HG02759 (cell line): ENCODE measurements at regions not wholly inside any gene's neighbourhood (a gene's known extent, or its start where the extent isn't known, plus 50 kb on each side); places are given as distances from the start of the nearest gene placed in this dataset.

Experiments
- ATAC-seq: cut with Tn5 transposase; IDR thresholded peaks from one replicate; pipeline ENCODE4 v1.9.1; 2021; ENCODE audit warnings: mild to moderate bottlenecking, moderate library complexity; ENCODE audit not compliant: unreplicated experiment

DNA sequence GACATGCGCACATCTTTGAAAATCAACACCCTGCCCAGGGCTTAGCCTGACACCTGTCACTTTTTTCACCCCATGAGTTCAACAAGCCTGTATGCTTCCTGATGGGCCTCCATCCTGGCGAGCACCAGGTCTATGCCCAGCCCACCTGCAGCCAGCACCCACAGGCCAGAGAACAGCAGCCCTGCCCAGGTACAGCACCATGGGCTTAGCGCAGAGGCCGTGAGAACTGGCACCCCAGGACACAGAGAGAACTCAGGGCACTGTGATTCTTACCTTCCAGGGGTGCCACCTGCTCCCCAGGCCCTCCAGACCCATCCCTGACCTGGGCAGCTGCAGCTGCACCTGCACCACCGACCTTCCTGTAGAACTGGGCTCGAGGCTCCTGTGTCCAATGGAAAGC is 536.6 kb downstream of the TCERG1L start:
- no peak for ATAC-seq

DNA sequence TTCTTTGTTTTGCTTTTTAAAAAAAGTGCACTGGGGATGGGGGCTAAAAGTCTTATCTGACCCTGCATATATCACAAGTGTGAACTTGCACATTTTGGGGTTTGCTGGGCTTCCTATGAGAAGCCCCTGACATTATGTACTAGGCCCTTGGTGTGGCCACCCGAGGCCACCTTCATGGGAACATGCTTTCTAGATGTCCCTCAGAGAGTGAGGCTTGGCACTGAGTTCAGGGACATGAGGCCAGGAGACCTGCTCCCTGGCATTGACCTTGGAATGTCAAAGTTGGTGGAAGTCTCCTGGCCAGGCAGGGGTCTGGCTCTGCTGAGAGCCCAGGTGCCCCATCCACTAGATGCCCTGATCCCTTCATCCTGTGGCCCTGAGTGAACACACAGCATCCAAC is 536.2 kb downstream of the TCERG1L start:
- ATAC-seq = no peak

DNA sequence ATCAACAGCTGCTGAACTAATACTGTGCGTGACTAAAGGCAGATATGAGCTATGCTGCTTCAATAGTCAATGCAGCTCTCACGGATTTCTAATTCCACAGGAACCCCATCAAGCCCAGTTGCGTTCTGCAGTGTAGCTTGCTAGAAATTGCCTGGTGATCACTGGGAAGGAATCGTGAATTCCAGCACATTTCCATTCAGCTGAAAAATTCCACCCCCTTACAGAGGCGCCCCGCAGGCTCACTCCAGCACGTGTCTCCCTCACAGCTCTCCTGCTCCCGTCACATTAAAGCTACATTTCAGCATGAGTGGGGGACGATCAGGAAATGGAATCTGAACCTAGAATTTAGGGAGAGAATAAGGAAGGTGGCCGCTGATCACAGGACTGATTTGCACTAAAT is 534.8 kb downstream of the TCERG1L start:
- no peak for ATAC-seq

DNA sequence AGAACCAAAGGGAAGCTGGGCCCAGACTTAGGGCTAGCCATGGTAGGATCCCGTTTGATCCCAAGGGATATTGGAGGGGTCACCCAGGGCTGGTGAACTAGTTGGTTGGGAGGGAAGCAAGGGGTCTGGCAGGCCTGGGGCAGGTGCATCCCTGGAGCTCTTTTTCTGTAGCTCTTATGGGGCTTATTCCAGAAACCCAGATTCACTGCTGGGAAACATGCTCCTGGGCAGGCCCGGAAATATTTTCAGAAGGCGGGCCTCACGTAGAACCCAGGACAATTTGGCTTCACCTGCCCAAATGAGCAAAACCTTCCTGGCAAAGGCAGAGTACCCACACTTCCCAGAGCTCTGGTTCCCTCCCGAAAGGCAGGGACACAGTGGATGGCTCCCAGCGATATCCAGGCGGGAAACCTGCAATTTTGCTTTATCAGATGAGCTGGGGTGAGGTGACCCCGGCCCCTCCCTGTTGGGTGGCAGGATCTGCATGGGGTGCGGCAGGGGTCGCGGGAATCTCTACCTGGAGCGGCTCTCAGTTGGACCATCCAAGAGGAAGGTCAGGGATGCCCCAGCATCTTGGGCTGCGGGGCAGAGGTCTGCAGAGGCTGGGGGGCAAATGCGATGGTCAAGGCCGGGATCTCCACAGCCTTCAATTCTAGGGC is 533.9 kb downstream of the TCERG1L start:
- no peak for ATAC-seq

DNA sequence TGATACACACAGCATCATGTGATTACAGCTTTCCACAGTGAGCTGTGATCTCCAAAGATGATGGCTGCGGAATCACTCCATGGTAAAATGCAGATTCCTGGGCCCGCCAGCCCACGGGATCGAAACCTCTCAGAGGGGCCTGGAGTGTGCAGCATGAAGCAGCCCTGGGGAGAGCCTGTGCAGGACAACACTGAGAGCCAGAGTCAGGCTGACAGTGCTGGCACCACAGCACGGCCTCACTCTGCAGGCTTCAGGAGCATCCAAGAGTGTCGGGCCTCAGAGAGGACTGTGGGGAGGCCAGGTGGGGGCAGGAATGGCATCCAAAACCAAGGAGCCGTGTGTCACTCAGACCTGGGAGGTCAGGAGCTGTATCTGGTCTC is 533.4 kb downstream of the TCERG1L start:
- no peak for ATAC-seq

DNA sequence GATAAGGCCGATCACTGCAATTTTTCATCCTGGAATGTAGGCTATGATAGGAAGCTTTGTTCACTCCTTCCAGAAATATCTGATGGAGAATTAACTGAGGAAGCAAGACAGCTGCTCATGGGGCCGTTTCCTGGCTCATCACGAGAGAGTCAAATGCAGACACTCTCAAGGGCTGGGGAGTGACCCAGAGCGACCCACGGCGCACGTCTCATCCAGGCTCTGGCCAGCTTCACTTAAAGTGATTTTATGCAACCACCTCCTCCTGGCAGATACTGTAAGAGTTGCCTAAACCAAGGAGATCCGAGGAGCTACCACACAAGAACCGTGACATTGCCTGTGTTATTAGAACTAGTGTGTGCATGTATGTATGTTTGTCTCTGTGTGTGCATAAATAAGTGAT is 530.8 kb downstream of the TCERG1L start:
- ATAC-seq = no peak

DNA sequence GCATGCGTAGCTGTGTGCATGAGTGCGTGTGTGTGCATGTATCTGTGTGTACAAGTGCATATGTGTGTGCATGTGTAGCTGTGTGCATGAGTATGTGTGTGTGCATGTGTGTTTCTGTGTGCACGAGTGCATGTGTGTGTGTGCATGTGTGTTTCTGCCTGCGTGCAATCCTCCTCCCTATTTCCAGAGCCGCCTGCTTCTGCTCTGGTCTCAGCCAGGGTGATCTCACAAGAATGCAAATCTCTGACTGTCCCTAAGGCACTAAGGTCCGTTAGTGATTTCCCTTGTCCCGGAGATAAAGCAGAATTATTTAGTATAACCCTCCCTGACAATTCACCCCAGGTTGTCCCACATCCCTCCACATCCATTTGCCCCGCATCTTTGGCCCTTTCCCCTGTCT is 530.3 kb downstream of the TCERG1L start:
- ATAC-seq = no peak

DNA sequence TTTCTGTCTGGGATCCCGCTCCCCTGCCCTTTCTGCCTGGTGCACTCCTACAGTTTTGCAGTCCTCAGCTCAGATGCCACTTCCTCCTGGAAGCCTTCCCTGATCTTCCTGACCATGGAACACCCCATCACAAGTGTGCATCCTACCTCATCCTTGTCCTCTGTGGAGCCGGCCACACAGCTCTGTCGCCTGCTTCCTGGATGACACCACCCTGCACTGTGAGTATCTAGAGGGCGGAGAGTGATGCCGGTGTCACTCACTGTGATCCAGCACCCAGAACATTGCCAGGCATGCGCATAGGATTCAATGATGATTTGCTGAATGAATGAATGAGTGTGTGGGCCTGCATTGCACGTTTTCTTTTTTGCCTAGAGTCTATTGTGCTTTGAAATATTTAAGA is 529.9 kb downstream of the TCERG1L start:
- no peak for ATAC-seq

DNA sequence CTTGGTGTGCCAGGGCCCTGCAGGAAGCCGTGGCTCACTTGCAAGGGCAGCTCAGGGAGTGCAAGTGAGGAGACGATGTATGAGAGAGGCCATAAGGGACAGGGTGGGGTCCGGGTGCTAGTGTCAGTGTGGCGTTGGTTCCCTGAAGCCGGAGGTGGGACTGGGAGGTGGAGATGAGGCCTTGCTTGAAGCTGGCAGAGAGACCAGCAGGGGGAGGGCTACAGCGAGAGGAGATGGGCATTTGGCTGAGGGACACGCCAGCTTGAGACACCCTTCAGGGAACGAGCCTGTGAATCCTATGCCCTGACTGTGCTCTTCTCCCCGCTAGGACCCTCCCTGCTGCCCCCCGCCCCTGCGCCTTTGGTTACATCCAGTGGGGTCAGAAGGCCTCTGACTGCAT is 529.1 kb downstream of the TCERG1L start:
- no peak for ATAC-seq

DNA sequence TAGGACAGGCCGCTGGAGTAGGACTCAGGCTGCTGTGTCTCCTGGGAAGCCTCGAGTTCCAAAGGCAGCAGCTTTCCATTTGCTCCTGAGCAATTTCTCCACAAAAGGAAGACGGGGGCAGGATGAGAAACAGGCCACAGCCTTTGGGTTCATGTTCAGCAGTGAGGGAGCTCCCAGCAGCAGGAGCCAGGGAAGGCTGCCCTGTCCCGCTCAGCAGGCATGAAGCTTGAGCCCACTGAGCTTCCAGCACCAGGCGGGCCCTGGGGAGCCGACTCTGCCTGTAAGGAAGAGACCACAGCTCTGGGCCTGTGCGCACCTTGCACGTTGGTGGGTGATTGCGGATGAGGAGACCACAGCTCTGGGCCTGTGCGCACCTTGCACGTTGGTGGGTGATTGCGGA is 527.2 kb downstream of the TCERG1L start:
- no peak for ATAC-seq

DNA sequence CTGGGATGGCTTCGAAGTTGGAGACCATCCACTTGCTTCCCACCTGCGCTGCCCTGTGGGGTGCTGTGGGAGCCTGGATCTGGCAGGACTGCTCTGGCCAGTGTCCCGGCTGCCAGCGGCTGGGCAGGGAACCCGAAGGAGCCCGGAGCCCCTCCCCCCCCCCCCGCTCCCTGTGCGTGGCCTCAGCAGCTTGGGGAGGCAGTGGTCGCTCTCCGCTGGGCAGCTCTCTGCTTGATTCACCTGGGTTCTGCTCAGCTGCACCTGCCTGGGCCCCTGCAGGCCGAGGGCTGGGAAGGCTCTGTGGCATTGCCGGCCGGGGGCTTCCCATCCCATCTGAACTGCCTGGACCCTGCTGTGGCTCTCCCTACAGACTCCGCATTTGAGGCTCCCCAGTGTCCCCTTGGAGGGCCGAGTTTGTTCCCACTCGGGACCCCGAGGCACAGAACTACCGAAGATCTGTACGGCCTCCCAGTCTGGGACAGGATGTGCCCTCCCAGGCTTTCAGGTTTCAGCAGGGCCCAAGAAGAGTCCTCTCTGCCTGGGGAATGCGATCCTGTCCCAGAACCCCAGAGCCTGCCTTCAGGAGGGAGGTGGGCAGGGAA is 525.1 kb downstream of the TCERG1L start:
- ATAC-seq = no peak

DNA sequence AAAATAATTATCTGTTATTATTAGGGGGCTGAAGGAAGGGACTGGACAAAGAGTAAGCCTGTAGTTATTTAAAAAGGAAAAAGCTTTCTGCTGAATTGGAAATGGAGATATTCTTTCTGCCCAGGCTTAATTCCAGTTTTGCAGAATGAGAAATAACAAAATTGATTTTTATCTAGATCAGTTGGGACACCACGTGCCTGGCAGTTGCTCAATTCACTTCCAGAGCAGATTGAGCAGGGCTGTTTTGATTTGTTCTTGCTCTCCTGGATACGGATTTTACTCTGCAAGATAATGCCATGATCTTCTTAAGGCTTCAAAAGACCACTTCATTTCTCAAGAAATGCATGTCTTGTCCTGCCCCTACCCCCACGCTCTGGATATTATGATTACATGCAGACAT is 524.3 kb downstream of the TCERG1L start:
- no peak for ATAC-seq

DNA sequence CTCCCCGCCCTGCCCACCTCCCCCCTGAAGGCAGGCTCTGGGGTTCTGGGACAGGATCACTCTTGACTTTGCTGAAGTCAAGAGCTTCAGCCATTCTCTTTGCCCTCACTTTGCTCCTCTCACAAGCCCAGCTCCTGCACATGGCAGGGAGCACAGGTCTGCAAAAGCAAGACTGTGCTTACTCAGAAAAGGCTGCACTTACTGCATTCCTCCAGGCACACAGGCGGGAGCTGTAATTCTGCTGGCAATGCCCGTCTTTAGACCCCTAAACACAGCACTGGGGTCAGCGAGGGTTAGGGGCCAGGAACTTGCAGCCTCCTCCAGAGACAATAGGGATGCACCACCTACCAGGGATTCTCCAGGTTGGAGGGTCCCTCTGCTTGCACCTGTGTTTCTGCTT is 523.7 kb downstream of the TCERG1L start:
- ATAC-seq = no peak

DNA sequence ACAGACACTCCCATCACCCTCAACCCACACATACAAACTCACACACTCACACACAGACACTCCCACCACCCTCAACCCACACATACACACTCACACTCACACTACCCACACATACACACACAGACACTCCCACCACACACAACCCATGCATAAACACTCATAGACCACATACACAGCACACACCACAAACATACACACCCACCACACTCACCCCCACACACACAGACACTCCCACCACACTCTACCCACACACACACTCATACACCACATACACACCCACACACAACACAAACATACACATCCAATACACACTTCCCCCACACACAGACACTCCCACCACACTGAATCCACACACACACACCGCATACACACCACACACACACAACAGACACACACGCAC is 521.2 kb downstream of the TCERG1L start:
- no peak for ATAC-seq

DNA sequence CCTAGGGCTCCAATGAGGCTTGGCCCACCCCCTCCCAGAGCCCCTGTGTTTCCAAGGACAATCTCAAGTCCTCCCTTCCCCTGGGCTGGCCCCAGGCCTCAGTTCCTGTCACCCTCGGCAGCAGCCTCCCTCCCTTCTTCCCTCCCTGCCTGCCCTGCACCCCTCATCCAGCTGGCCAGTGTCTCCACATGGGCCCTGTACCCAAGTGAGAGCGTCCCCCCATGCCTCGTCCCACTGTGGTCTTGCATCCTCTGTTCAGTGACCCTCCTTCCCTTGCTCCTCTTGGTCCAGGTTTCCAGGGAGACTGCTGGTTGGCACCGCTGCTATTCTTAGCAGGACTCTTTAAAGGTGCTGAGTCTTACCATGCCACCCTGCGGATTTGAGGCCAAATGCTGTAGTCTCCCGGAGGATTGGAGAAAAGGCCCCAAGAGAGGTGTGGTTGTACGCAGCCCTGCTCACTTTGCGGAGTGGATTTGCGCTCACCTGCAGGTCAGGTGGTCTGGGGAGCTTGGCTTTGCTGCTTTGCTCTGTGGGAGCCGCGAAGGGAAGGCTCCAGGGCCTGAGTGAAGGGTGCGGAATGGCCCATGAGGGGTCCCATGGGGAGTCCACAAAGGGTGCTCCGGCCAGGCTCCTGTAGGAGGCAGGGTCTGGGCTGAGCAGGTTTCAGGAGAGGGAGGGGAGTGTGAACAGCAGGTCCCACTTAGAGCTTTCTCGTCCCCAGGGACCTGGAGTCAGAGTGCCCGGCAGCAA is 519.2 kb downstream of the TCERG1L start:
- no peak for ATAC-seq

DNA sequence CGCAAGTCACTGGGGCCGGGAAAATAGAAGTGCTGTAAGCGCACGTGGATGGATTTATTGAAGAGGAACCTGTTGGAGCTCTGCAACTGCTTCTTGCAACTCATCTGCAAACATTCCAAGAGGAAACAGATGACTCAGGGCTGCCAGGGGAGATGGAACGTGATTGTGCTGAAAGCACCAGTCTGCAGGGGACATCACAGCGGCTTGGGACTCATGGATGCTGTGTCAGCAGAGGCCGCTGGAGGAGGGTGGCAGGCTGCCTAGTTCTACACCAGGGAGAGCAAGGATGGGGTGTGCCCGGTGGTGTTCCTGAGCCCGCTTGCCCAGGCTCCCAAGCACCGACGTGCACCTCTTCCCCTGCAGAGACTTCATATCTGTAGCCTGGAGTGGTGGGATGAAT is 515.7 kb downstream of the TCERG1L start:
- no peak for ATAC-seq

DNA sequence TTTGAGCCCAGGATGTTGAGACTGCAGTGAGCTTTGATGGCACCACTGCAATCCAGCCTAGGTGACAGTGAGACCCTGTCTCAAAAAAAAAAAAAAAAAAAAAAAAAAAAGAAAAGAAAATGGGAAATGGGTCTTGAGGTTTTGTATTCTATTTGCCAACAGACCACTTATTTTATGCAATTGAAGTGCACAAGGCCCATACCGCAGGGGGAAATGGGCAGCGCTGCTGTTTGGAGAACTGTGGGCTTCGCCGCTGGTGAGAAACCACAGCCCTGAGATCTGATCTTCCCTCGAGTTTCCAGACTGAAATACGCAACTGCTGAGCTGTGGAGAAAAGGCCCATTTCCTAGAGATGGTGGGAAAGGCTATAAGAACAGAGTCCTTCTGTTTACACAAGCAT is 512.0 kb downstream of the TCERG1L start:
- ATAC-seq = no peak

DNA sequence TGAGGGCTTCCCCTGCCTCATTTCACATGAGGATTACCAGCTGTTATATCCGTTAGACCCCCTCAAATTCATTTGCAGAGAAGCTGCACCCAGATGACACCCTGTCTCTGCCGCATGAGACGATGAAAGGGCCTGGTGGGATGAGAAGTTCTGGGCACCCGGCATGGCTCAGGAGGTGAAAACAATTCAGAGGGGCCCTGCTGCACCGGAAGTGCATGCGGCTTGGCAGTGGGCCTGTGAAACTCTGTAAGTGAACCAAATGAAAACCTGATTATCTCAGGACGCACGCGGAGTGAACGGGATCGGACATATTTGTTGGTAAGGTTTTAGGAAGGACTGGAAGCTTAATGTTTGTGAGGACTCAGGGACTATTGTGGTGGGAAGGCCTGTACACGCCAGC is 511.2 kb downstream of the TCERG1L start:
- ATAC-seq = no peak

DNA sequence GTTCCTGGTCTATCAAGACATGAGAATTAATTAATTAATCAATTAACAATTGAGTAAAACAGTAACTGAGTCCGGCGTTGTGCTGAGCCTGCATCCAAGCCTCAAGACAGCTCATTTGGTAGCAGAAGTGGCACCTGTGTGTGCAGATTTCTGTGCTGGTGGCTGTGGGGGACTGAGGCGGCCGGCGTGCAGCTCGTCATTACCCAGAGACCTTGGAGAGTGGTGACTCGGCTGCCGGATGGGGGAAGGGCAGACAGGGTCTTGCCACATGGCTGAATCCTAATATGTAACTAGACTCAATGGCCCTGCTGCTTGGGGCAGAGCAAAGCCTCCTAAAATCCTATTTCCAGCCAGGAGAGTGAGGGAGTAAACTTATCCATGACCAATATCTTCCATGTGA is 510.2 kb downstream of the TCERG1L start:
- no peak for ATAC-seq

DNA sequence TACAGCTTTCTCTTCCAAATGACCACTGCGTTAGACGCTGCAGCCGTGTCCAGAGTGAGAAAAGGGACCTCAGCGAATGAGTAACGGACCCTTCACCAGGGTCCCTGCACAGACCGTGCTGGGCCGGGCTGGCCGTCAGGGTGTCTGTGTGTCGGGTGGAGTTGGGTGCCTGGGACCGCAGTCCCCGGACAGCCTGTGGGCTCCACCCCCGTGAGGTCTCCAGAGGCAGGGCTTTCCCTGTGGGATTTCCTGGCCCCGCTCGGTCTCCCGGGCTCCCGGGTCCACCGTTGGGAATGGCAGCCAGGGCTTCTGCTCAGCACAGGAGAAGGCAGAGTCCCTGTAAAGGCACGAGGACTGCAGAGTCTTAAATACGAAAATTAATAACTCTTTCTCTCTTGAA is 509.7 kb downstream of the TCERG1L start:
- ATAC-seq = no peak

DNA sequence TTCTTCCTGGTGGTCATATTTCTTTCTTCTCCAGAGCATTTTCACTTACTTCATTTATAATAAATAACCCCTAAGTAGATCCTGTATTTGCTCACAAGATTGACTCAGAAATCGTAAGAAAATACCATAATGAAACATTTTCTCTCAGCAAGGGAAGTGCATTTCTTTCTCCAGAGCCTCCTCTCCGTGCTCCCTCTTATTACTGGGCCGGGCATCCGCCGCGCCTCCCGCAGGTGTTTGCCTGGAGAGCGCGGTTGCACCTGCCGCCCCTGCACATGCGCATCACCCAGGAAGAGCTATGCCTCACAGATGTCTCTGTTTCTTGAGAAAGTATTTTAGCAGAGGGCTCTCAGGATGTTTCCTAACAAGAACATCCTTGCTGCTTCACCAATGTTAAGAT is 509.2 kb downstream of the TCERG1L start:
- no peak for ATAC-seq

DNA sequence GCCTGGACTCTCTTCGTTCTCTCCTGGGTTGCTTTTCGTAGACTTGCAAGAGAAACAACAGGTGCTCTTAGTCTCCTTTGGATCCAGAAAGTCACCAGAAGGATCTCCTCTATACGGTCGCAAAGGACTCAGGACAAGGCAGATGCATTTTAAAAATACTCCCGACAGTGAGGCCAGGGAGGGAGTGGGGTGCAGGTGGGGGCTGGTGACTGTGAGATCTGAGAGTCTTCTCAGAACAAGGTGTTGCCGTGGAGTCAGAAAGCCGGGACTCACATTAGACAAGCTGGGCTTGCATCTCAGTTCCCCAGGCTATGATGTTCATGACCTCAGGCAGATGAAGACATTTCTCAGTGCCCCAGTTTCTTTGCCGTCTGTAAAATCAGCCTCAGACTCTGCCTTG is 507.2 kb downstream of the TCERG1L start:
- ATAC-seq = no peak
